Naive B cell (primary cell): ENCODE measurements at regions not wholly inside any gene's neighbourhood (a gene's known extent, or its start where the extent isn't known, plus 50 kb on each side); places are given as distances from the start of the nearest gene placed in this dataset.
"Not testable (repeated sequence)": the region's sequence is repeated elsewhere in the genome, so short reads cannot be mapped to it uniquely, and the experiment has no call there.

Source experiments
- ATAC-seq, 2 donors: fragments of 150-1000 bp; cut with Tn5 transposase; 2 replicates each; pipeline ENCODE4 v1.10.0; 2021; ENCODE audit warnings: low read depth in 2 of 2, mild to moderate bottlenecking in 2 of 2, moderate library complexity in 2 of 2
- DNase-seq: peaks from one replicate; pipeline ENCODE4 v3.0.0; 2022
- H3K27ac Mint-ChIP-seq, 6 donors: one replicate each; pipeline ENCODE4 v1.8.0; 2020 to 2022; ENCODE audit warnings: mild to moderate bottlenecking in 6 of 6, mixed read lengths in 6 of 6, moderate library complexity in 5 of 6, inconsistent platforms in 2 of 6
- H3K27me3 Mint-ChIP-seq, 3 donors: one replicate each; pipeline ENCODE4 v1.8.0; 2021 to 2022; ENCODE audit warnings: mixed read lengths in 3 of 3, mild to moderate bottlenecking in 1 of 3
- H3K36me3 Mint-ChIP-seq, 2 donors: one replicate each; pipeline ENCODE4 v1.8.0; 2020 to 2022; ENCODE audit warnings: mixed read lengths in 2 of 2, inconsistent platforms in 1 of 2, mild to moderate bottlenecking in 1 of 2
- H3K4me1 Mint-ChIP-seq, 3 donors: one replicate each; pipeline ENCODE4 v1.8.0; 2020 to 2022; ENCODE audit warnings: mixed read lengths in 3 of 3, inconsistent platforms in 1 of 3, mild to moderate bottlenecking in 1 of 3, moderate library complexity in 1 of 3
- H3K4me3 Mint-ChIP-seq, 8 donors: one replicate each; pipeline ENCODE4 v1.8.0; 2020 to 2022; ENCODE audit warnings: mild to moderate bottlenecking in 8 of 8, mixed read lengths in 8 of 8, moderate library complexity in 8 of 8, inconsistent platforms in 2 of 8
- H3K9me3 Mint-ChIP-seq, 7 donors: one replicate each; pipeline ENCODE4 v1.8.0; 2020 to 2022; ENCODE audit warnings: mixed read lengths in 7 of 7, mild to moderate bottlenecking in 5 of 7, inconsistent platforms in 2 of 7, moderate library complexity in 1 of 7

- H3K27me3 Mint-ChIP-seq, DNase-seq, H3K9me3 Mint-ChIP-seq, H3K27ac Mint-ChIP-seq, H3K4me1 Mint-ChIP-seq, H3K4me3 Mint-ChIP-seq, H3K36me3 Mint-ChIP-seq, ATAC-seq: not testable (repeated sequence)
These were observed 135.8 kb upstream of the POTEB2 start for GRCh38 chr15:21001950-21002349.

DNA sequence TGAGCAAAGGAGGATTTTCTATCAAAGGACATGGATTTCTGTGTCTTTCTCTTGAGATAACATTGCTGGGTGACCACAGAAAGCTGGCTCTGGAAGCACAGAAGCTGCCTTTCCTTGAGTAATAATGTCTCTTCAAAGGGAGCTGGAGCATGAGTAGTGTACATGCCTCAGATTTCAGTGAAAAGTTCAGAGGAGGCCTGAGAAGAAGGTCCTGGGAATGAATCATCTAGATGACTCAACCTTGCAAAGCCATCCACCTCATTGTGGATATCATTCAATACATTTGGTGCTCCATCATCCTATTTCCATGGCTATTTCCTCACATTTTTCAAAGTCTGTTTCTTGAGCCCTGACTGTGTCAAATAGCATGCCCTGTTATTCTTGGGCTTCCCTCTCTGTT, 125.6 kb upstream of the POTEB2 start:
- H3K4me3 Mint-ChIP-seq, ATAC-seq, DNase-seq, H3K27me3 Mint-ChIP-seq, H3K4me1 Mint-ChIP-seq, H3K36me3 Mint-ChIP-seq, H3K27ac Mint-ChIP-seq, H3K9me3 Mint-ChIP-seq: not testable (repeated sequence)

GRCh38 chr15:20991253-20991652, 125.1 kb upstream of the POTEB2 start:
- not testable (repeated sequence) for H3K27me3 Mint-ChIP-seq, H3K36me3 Mint-ChIP-seq, H3K4me3 Mint-ChIP-seq, H3K4me1 Mint-ChIP-seq, DNase-seq, H3K9me3 Mint-ChIP-seq, ATAC-seq, H3K27ac Mint-ChIP-seq

GRCh38 chr15:20986775-20987174, 120.7 kb upstream of the POTEB2 start:
- not testable (repeated sequence) for DNase-seq, H3K36me3 Mint-ChIP-seq, H3K4me1 Mint-ChIP-seq, ATAC-seq, H3K27me3 Mint-ChIP-seq, H3K27ac Mint-ChIP-seq, H3K9me3 Mint-ChIP-seq, H3K4me3 Mint-ChIP-seq

- not testable (repeated sequence) for H3K9me3 Mint-ChIP-seq, H3K27ac Mint-ChIP-seq
These were observed 111.9 kb upstream of the POTEB2 start for GRCh38 chr15:20978057-20978456.

DNA sequence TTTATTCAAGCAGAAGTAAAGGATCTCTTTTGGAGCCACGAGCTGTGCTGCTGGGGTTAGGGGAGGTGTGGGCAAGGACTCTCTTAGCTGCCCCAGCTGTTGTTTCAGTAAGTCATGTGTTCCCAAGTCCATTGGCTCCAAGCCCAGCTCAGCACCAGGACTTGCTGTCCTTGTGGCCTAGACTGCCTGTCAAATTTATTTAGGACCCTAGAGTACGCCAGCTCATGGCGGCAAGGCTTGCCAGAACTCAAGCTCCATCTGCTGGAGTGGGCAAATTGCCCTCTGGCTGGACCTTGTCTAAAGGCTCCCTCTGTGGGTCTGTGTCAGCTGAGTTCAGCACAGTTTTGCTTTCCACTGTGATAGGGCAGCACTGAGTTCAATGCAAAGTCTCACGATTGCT, 106.6 kb upstream of the POTEB2 start:
- H3K4me1 Mint-ChIP-seq, H3K27ac Mint-ChIP-seq, H3K9me3 Mint-ChIP-seq, DNase-seq, H3K36me3 Mint-ChIP-seq, H3K27me3 Mint-ChIP-seq, ATAC-seq, H3K4me3 Mint-ChIP-seq: not testable (repeated sequence)

More at GRCh38 chr15:20978057-20978456, 111.9 kb upstream of the POTEB2 start:
- H3K27me3 Mint-ChIP-seq, DNase-seq, H3K4me3 Mint-ChIP-seq, H3K36me3 Mint-ChIP-seq, H3K4me1 Mint-ChIP-seq: not testable (repeated sequence)
- peak; percentile 69 to 76 for ATAC-seq

GRCh38 chr15:20959299-20959698, 93.2 kb upstream of the POTEB2 start:
- H3K27ac Mint-ChIP-seq, H3K4me3 Mint-ChIP-seq, ATAC-seq, H3K27me3 Mint-ChIP-seq, H3K9me3 Mint-ChIP-seq, DNase-seq, H3K4me1 Mint-ChIP-seq, H3K36me3 Mint-ChIP-seq: not testable (repeated sequence)

- not testable (repeated sequence) for DNase-seq, H3K36me3 Mint-ChIP-seq
These were observed 63.2 kb upstream of the POTEB2 start for GRCh38 chr15:20929322-20929721.

More at GRCh38 chr15:20929322-20929721, 63.2 kb upstream of the POTEB2 start:
- not testable (repeated sequence) for H3K27me3 Mint-ChIP-seq, H3K4me1 Mint-ChIP-seq, ATAC-seq, H3K4me3 Mint-ChIP-seq, H3K27ac Mint-ChIP-seq, H3K9me3 Mint-ChIP-seq
